ENCODE measurements at regions not wholly inside any gene's neighbourhood (a gene's known extent, or its start where the extent isn't known, plus 50 kb on each side); places are given as distances from the start of the nearest gene placed in this dataset.

GRCh38 chr2:8312221-8312620 lies 369.6 kb upstream of the ID2 start:
- H3K79me2 ChIP-seq (ENCODE audit: control insufficient read depth, low read length): no peaks in the 10 kb centered on the region
- no peaks in the 10 kb centered on the region for H3K9me2 ChIP-seq (replicated peaks; ENCODE audit: control insufficient read depth, low read length)
- H3K9me3 ChIP-seq (ENCODE audit: control insufficient read depth, insufficient read depth, low read length): no peaks in the 10 kb centered on the region
- H3K36me3 ChIP-seq (ENCODE audit: control insufficient read depth, low read length): no peaks in the 10 kb centered on the region
- peaks cover 56% of the 10 kb centered on the region for H3K4me1 ChIP-seq (ENCODE audit: control insufficient read depth, low read length)
- H3K27ac ChIP-seq (ENCODE audit: low read depth, low read length): peak overlapping the region; percentile 59; the same call in 1 of the 2 replicates
- H3K4me2 ChIP-seq (ENCODE audit: low read length): peak overlapping the region; percentile 52
- no peaks in the 10 kb centered on the region for H3K27me3 ChIP-seq (ENCODE audit: control insufficient read depth, low read length)
- H4K20me1 ChIP-seq (ENCODE audit: control insufficient read depth, insufficient read depth, low read depth, low read length): no peaks in the 10 kb centered on the region
- peak overlapping the region; percentile 35 for H3K4me3 ChIP-seq (ENCODE audit: low read length)
- no peak for TF ChIP-seq EZH2phosphoT487 (IDR thresholded peaks at IDR 0.05; ENCODE audit: borderline replicate concordance, low read length)
- TF ChIP-seq, protein P1, sequence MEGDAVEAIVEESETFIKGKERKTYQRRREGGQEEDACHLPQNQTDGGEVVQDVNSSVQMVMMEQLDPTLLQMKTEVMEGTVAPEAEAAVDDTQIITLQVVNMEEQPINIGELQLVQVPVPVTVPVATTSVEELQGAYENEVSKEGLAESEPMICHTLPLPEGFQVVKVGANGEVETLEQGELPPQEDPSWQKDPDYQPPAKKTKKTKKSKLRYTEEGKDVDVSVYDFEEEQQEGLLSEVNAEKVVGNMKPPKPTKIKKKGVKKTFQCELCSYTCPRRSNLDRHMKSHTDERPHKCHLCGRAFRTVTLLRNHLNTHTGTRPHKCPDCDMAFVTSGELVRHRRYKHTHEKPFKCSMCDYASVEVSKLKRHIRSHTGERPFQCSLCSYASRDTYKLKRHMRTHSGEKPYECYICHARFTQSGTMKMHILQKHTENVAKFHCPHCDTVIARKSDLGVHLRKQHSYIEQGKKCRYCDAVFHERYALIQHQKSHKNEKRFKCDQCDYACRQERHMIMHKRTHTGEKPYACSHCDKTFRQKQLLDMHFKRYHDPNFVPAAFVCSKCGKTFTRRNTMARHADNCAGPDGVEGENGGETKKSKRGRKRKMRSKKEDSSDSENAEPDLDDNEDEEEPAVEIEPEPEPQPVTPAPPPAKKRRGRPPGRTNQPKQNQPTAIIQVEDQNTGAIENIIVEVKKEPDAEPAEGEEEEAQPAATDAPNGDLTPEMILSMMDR (IDR thresholded peaks at IDR 0.05; ENCODE audit: low read depth, low read length, poor library complexity, severe bottlenecking): no peak
- H3F3A ChIP-seq (ENCODE audit: control insufficient read depth, insufficient read depth): no peaks in the 10 kb centered on the region

- no peaks in the 10 kb centered on the region for H3K79me2 ChIP-seq (ENCODE audit: control insufficient read depth, low read length)
Observed at GRCh38 chr2:8312861-8313830, 368.7 kb upstream of the ID2 start.

DNA sequence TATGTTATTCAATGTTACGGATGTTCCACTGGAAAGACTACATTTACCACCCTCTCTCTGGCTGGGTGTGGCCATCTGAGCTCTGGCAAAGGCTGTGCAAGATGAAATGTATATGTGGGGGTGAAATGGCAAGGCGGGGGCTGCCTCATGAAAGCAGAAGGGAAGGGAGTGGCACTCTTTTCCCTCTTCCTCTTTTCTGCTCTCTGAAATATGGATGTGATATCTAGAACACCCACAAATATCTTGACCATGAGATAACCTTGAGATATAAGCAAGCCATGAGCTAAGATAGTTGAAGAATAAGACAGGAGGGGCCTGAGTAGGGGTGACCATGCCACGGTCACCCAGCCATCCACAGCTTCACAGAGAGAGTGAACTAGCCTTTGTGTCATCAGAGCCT lies 367.8 kb upstream of the ID2 start:
- peak overlapping the region; percentile 52 for H3K4me2 ChIP-seq (ENCODE audit: low read length)
- H3K9me3 ChIP-seq (ENCODE audit: control insufficient read depth, insufficient read depth, low read length): no peaks in the 10 kb centered on the region
- no peak for TF ChIP-seq EZH2phosphoT487 (IDR thresholded peaks at IDR 0.05; ENCODE audit: borderline replicate concordance, low read length)
- TF ChIP-seq, protein P1 (IDR thresholded peaks at IDR 0.05; ENCODE audit: low read depth, low read length, poor library complexity, severe bottlenecking): no peak
- H3K36me3 ChIP-seq (ENCODE audit: control insufficient read depth, low read length): no peaks in the 10 kb centered on the region
- H4K20me1 ChIP-seq (ENCODE audit: control insufficient read depth, insufficient read depth, low read depth, low read length): no peaks in the 10 kb centered on the region
- peak overlapping the region; percentile 59 for H3K27ac ChIP-seq (ENCODE audit: low read depth, low read length)
- H3K79me2 ChIP-seq (ENCODE audit: control insufficient read depth, low read length): no peaks in the 10 kb centered on the region
- H3K4me1 ChIP-seq (ENCODE audit: control insufficient read depth, low read length): peaks cover 52% of the 10 kb centered on the region
- H3K4me3 ChIP-seq (ENCODE audit: low read length): peak overlapping the region; percentile 35
- no peaks in the 10 kb centered on the region for H3F3A ChIP-seq (ENCODE audit: control insufficient read depth, insufficient read depth)
- H3K9me2 ChIP-seq (replicated peaks; ENCODE audit: control insufficient read depth, low read length): no peaks in the 10 kb centered on the region
- no peaks in the 10 kb centered on the region for H3K27me3 ChIP-seq (ENCODE audit: control insufficient read depth, low read length)

More at GRCh38 chr2:8312861-8313830, 368.7 kb upstream of the ID2 start:
- Histone ChIP-seq H3K4me3 (ENCODE audit: low read length) (peak overlapping the region; percentile 35), H3K36me3 (ENCODE audit: control insufficient read depth, low read length) (no peaks in the 10 kb centered on the region), H3F3A (ENCODE audit: control insufficient read depth, insufficient read depth) (no peaks in the 10 kb centered on the region), H3K27me3 (ENCODE audit: control insufficient read depth, low read length) (no peaks in the 10 kb centered on the region), H3K9me3 (ENCODE audit: control insufficient read depth, insufficient read depth, low read length) (no peaks in the 10 kb centered on the region), H3K4me1 (ENCODE audit: control insufficient read depth, low read length) (peaks cover 56% of the 10 kb centered on the region), H3K9me2 (replicated peaks; ENCODE audit: control insufficient read depth, low read length) (no peaks in the 10 kb centered on the region), H3K27ac (ENCODE audit: low read depth, low read length) (peak overlapping the region; percentile 59), H4K20me1 (ENCODE audit: control insufficient read depth, insufficient read depth, low read depth, low read length) (no peaks in the 10 kb centered on the region), H3K4me2 (ENCODE audit: low read length) (peak overlapping the region; percentile 52)
- TF ChIP-seq, protein P1 (IDR thresholded peaks at IDR 0.05; ENCODE audit: low read depth, low read length, poor library complexity, severe bottlenecking): no peak
- no peak for TF ChIP-seq EZH2phosphoT487 (IDR thresholded peaks at IDR 0.05; ENCODE audit: borderline replicate concordance, low read length)

Measured in DOHH2 (cell line).